ENCODE measurements at regions not wholly inside any gene's neighbourhood (a gene's known extent, or its start where the extent isn't known, plus 50 kb on each side); places are given as distances from the start of the nearest gene placed in this dataset.

DNA sequence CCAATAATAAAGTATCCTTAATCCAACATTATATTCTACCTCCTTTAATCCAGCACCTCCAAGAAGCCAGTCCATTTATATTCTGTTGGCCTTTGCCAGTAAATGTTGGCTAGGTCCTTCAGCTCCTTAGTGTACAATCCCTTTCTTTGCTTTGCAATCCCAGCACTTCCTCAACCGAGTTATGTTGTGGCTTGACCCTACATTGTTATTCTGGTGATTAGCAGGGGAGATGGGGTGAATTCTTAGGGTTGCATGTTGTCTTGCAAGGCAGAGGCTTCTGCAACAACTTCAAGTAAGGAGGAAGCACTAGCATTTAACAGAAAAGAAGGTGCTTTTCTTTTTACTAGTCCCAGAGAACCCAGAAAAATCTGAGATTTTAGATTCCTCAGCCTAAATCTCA, 127.2 kb downstream of the CD47 start:
- POLR2A ChIA-PET: no interaction called here
- CTCF ChIA-PET: interaction anchor here in 1 of 2 donors (0.9 to 1.1 kb wide), 2 partner anchors 285 to 286 kb away, joined by 3 read pairs; no protein-coding TSS in a partner anchor

GRCh38 chr3:107962946-107963345, 127.9 kb downstream of the CD47 start:
- 80% methylated on average over 1 of the region's 3 CpGs for whole genome bisulfite sequencing (ENCODE audit: insufficient coverage)
- Mint-ChIP-seq H3K4me3 (no peak overlapping the region), H3K27ac (peak overlapping the region in 1 of 2 donors; percentile 3), H3K27me3 (no peaks in the 10 kb centered on the region), H3K36me3 (peaks cover 4% of the 10 kb centered on the region), H3K4me1 (peaks cover 0 to 5% (median 3%) of the 10 kb centered on the region in 3 donors), H3K9me3 (peaks cover 0 to 6% (median 5%) of the 10 kb centered on the region in 3 donors)
- Histone ChIP-seq H3K36me3 (ENCODE audit: control insufficient read depth in 2 of 2, extremely low read depth in 1 of 2, insufficient read depth in 1 of 2, low read length in 1 of 2) (no peaks in the 10 kb centered on the region), H3K9me3 (no peaks in the 10 kb centered on the region), H3K4me3 (ENCODE audit: control insufficient read depth in 1 of 2, extremely low read depth in 1 of 2, low read length in 1 of 2) (no peak overlapping the region), H3K27me3 (replicated peaks in 1 of 2; ENCODE audit: control insufficient read depth in 2 of 2, extremely low read depth in 1 of 2, insufficient read depth in 2 of 2, low read length in 1 of 2) (no peaks in the 10 kb centered on the region), H3K4me1 (ENCODE audit: control insufficient read depth in 1 of 2, extremely low read depth in 1 of 2, insufficient read depth in 2 of 2, low read length in 2 of 2) (no peaks in the 10 kb centered on the region), H3K27ac (ENCODE audit: low read length) (no peak overlapping the region)
- DNase-seq (no peak), ATAC-seq (replicated peaks in 1 of 4) (no peak)
- ChIA-PET CTCF (interaction anchor here in 1 of 2 donors (0.9 to 1.1 kb wide), 2 partner anchors 284 to 285 kb away, joined by 3 read pairs; no protein-coding TSS in a partner anchor), POLR2A (no interaction called here)

More for the DNA sequence above, 127.2 kb downstream of the CD47 start:
- ATAC-seq (replicated peaks in 1 of 4) (no peak), DNase-seq (no peak)
- no peaks in the 10 kb centered on the region for H3K4me1 ChIP-seq (ENCODE audit: control insufficient read depth in 1 of 2, extremely low read depth in 1 of 2, insufficient read depth in 2 of 2, low read length in 2 of 2)
- Mint-ChIP-seq H3K4me3 (no peak overlapping the region), H3K4me1 (peaks cover 0 to 5% (median 3%) of the 10 kb centered on the region in 3 donors), H3K27me3 (no peaks in the 10 kb centered on the region), H3K9me3 (peaks cover 0 to 6% (median 5%) of the 10 kb centered on the region in 3 donors), H3K36me3 (peaks cover 4% of the 10 kb centered on the region), H3K27ac (no peak overlapping the region)
- H3K27me3 ChIP-seq (replicated peaks in 1 of 2; ENCODE audit: control insufficient read depth in 2 of 2, extremely low read depth in 1 of 2, insufficient read depth in 2 of 2, low read length in 1 of 2): no peaks in the 10 kb centered on the region
- H3K9me3 ChIP-seq: no peaks in the 10 kb centered on the region
- no peak overlapping the region for H3K4me3 ChIP-seq (ENCODE audit: control insufficient read depth in 1 of 2, extremely low read depth in 1 of 2, low read length in 1 of 2)
- no peak overlapping the region for H3K27ac ChIP-seq (ENCODE audit: low read length)
- WGBS (ENCODE audit: insufficient coverage): no CpG with 5 or more reads among the region's 1 CpG
- no peaks in the 10 kb centered on the region for H3K36me3 ChIP-seq (ENCODE audit: control insufficient read depth in 2 of 2, extremely low read depth in 1 of 2, insufficient read depth in 1 of 2, low read length in 1 of 2)

- Histone ChIP-seq H3K27me3 (replicated peaks in 1 of 2; ENCODE audit: control insufficient read depth in 2 of 2, extremely low read depth in 1 of 2, insufficient read depth in 2 of 2, low read length in 1 of 2) (no peaks in the 10 kb centered on the region), H3K4me3 (ENCODE audit: control insufficient read depth in 1 of 2, extremely low read depth in 1 of 2, low read length in 1 of 2) (no peak overlapping the region), H3K36me3 (ENCODE audit: control insufficient read depth in 2 of 2, extremely low read depth in 1 of 2, insufficient read depth in 1 of 2, low read length in 1 of 2) (no peaks in the 10 kb centered on the region), H3K27ac (ENCODE audit: low read length) (no peak overlapping the region), H3K4me1 (ENCODE audit: control insufficient read depth in 1 of 2, extremely low read depth in 1 of 2, insufficient read depth in 2 of 2, low read length in 2 of 2) (no peaks in the 10 kb centered on the region), H3K9me3 (no peaks in the 10 kb centered on the region)
- Mint-ChIP-seq H3K4me3 (no peak overlapping the region), H3K27ac (no peak overlapping the region), H3K27me3 (no peaks in the 10 kb centered on the region), H3K36me3 (peaks cover 4% of the 10 kb centered on the region), H3K9me3 (peaks cover 0 to 6% (median 5%) of the 10 kb centered on the region in 3 donors), H3K4me1 (peaks cover 0 to 9% (median 8%) of the 10 kb centered on the region in 3 donors)
- no CpG with 5 or more reads among the region's 4 CpGs for whole genome bisulfite sequencing (ENCODE audit: insufficient coverage)
- DNase-seq (no peak), ATAC-seq (replicated peaks in 1 of 4) (no peak)
- ChIA-PET POLR2A (interaction anchor here in 1 of 2 donors (0.6 kb wide), 1 partner anchor 118 kb away, joined by 4 read pairs; no protein-coding TSS in a partner anchor), CTCF (no interaction called here)
Observed at GRCh38 chr3:107962037-107962436, 128.8 kb downstream of the CD47 start.

DNA sequence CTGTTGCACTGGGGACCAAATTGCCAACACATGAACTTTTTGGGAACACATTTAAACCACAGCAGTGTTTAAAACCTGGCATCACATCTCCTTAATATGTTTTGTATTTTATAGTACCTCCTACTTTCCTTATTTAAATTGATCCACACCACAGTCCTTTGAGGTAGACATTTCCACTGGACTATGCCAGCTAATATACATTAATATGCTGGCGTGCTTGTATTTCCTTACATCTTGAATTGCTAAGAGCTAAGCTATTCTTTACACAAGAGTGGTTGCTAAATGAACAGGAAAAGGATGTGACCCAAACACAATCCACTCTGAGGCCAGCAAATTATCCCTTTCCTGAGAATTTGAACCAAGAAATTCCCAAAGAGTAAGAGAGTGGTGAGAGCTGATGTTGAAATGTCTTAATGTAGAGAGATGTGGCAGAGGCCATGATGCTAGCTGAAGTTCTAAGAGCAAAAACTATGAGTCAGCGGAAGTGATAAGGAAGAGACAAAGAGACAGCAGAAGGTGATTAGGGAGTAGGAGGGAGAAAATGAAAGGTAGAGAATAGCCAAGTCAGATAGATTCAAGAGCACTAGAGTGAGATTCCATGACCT, 131.2 kb downstream of the CD47 start:
- CTCF ChIA-PET: no interaction called here
- Histone ChIP-seq H3K27ac (ENCODE audit: low read length) (no peak overlapping the region), H3K9me3 (no peaks in the 10 kb centered on the region), H3K4me3 (ENCODE audit: control insufficient read depth in 1 of 2, extremely low read depth in 1 of 2, low read length in 1 of 2) (no peak overlapping the region), H3K4me1 (ENCODE audit: control insufficient read depth in 1 of 2, extremely low read depth in 1 of 2, insufficient read depth in 2 of 2, low read length in 2 of 2) (peaks cover 3 to 4% of the 10 kb centered on the region in 2 experiments), H3K36me3 (ENCODE audit: control insufficient read depth in 2 of 2, extremely low read depth in 1 of 2, insufficient read depth in 1 of 2, low read length in 1 of 2) (no peaks in the 10 kb centered on the region), H3K27me3 (replicated peaks in 1 of 2; ENCODE audit: control insufficient read depth in 2 of 2, extremely low read depth in 1 of 2, insufficient read depth in 2 of 2, low read length in 1 of 2) (no peaks in the 10 kb centered on the region)
- DNase-seq: no peak
- Mint-ChIP-seq H3K27ac (no peak overlapping the region), H3K4me1 (peaks cover 8 to 19% (median 18%) of the 10 kb centered on the region in 3 donors), H3K4me3 (no peak overlapping the region), H3K36me3 (peaks cover 4% of the 10 kb centered on the region), H3K9me3 (peaks cover 0 to 6% (median 5%) of the 10 kb centered on the region in 3 donors), H3K27me3 (no peaks in the 10 kb centered on the region)
- POLR2A ChIA-PET: interaction anchor here in 1 of 2 donors (0.6 kb wide), 1 partner anchor 464 kb away, joined by 3 read pairs; no protein-coding TSS in a partner anchor
- 75% methylated on average over 1 of the region's 2 CpGs for WGBS (ENCODE audit: insufficient coverage)
- ATAC-seq (replicated peaks in 1 of 4): no peak

DNA sequence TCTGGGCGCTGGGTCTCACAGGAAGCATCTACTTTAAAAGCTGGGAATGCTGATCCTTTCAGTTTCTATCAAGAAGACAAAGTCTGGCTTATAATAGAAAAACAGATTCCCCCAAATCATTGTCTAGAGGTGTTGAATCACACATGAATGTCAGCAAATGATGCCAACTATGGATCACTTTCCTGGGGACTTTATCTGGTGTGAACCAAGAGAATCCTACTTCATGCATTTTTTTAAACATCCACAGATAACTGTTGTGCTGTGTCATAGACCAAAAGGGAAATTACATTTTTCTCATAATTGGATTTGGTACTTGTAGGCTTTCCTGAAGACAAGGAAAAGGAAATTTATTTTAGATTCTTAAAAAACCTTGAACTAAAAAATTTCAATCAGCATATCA, 132.7 kb downstream of the CD47 start:
- POLR2A ChIA-PET: no interaction called here

GRCh38 chr3:107956991-107957900, 133.6 kb downstream of the CD47 start:
- Histone ChIP-seq H3K9me3 (no peaks in the 10 kb centered on the region), H3K27me3 (replicated peaks in 1 of 2; ENCODE audit: control insufficient read depth in 2 of 2, extremely low read depth in 1 of 2, insufficient read depth in 2 of 2, low read length in 1 of 2) (no peaks in the 10 kb centered on the region), H3K36me3 (ENCODE audit: control insufficient read depth in 2 of 2, extremely low read depth in 1 of 2, insufficient read depth in 1 of 2, low read length in 1 of 2) (no peaks in the 10 kb centered on the region), H3K27ac (ENCODE audit: low read length) (no peak overlapping the region), H3K4me1 (ENCODE audit: control insufficient read depth in 1 of 2, extremely low read depth in 1 of 2, insufficient read depth in 2 of 2, low read length in 2 of 2) (peaks cover 9 to 10% of the 10 kb centered on the region in 2 experiments), H3K4me3 (ENCODE audit: control insufficient read depth in 1 of 2, extremely low read depth in 1 of 2, low read length in 1 of 2) (no peak overlapping the region)
- H3K4me1 Mint-ChIP-seq: peaks cover 26 to 30% (median 30%) of the 10 kb centered on the region in 3 donors
- no peak for ATAC-seq (replicated peaks in 1 of 4)
- peaks cover 0 to 6% (median 5%) of the 10 kb centered on the region in 3 donors for H3K9me3 Mint-ChIP-seq
- H3K36me3 Mint-ChIP-seq: peaks cover 4% of the 10 kb centered on the region
- peak overlapping the region in 1 of 2 donors; percentile 29 for H3K27ac Mint-ChIP-seq
- no peak for DNase-seq
- ChIA-PET CTCF (interaction anchor here in 1 of 2 donors (0.5 kb wide), 1 partner anchor 23 kb away, joined by 3 read pairs; no protein-coding TSS in a partner anchor), POLR2A (interaction anchor here in 1 of 2 donors (0.6 kb wide), 1 partner anchor 210 kb away, joined by 3 read pairs; no protein-coding TSS in a partner anchor)
- H3K27me3 Mint-ChIP-seq: no peaks in the 10 kb centered on the region
- WGBS (ENCODE audit: insufficient coverage): 100% methylated on average over 1 of the region's 10 CpGs
- no peak overlapping the region for H3K4me3 Mint-ChIP-seq

More for the DNA sequence above, 132.7 kb downstream of the CD47 start:
- peaks cover 4% of the 10 kb centered on the region for H3K36me3 Mint-ChIP-seq
- peaks cover 23 to 27% (median 26%) of the 10 kb centered on the region in 3 donors for H3K4me1 Mint-ChIP-seq
- no peak overlapping the region for H3K27ac Mint-ChIP-seq
- no peaks in the 10 kb centered on the region for H3K9me3 ChIP-seq
- H3K4me1 ChIP-seq (ENCODE audit: control insufficient read depth in 1 of 2, extremely low read depth in 1 of 2, insufficient read depth in 2 of 2, low read length in 2 of 2): peaks cover 9 to 10% of the 10 kb centered on the region in 2 experiments
- no peaks in the 10 kb centered on the region for H3K27me3 Mint-ChIP-seq
- peaks cover 0 to 6% (median 5%) of the 10 kb centered on the region in 3 donors for H3K9me3 Mint-ChIP-seq
- H3K4me3 Mint-ChIP-seq: no peak overlapping the region
- no peak overlapping the region for H3K4me3 ChIP-seq (ENCODE audit: control insufficient read depth in 1 of 2, extremely low read depth in 1 of 2, low read length in 1 of 2)
- no peaks in the 10 kb centered on the region for H3K27me3 ChIP-seq (replicated peaks in 1 of 2; ENCODE audit: control insufficient read depth in 2 of 2, extremely low read depth in 1 of 2, insufficient read depth in 2 of 2, low read length in 1 of 2)
- ATAC-seq (replicated peaks in 1 of 4) (no peak), DNase-seq (no peak)
- H3K27ac ChIP-seq (ENCODE audit: low read length): no peak overlapping the region
- no peaks in the 10 kb centered on the region for H3K36me3 ChIP-seq (ENCODE audit: control insufficient read depth in 2 of 2, extremely low read depth in 1 of 2, insufficient read depth in 1 of 2, low read length in 1 of 2)
- CTCF ChIA-PET: interaction anchor here in 1 of 2 donors (0.7 kb wide), 1 partner anchor 40 kb away, joined by 4 read pairs; no protein-coding TSS in a partner anchor
- no CpG with 5 or more reads among the region's 1 CpG for WGBS (ENCODE audit: insufficient coverage)
